GM12875 (cell line): ENCODE measurements at regions not wholly inside any gene's neighbourhood (a gene's known extent, or its start where the extent isn't known, plus 50 kb on each side); places are given as distances from the start of the nearest gene placed in this dataset.

Experiments
- H3K4me3 ChIP-seq: one replicate; pipeline ENCODE4 v1.5.1; 2011; ENCODE audit warnings: low read depth, low read length, control low read depth
- TF ChIP-seq, protein P1 (sequence below): IDR thresholded peaks from 2 replicates; pipeline ENCODE4 v1.5.1; 2011; ENCODE audit warnings: low read depth, mild to moderate bottlenecking, control low read depth, inconsistent platforms, low read length, moderate library complexity, borderline replicate concordance; ENCODE audit not compliant: insufficient read depth

DNA sequence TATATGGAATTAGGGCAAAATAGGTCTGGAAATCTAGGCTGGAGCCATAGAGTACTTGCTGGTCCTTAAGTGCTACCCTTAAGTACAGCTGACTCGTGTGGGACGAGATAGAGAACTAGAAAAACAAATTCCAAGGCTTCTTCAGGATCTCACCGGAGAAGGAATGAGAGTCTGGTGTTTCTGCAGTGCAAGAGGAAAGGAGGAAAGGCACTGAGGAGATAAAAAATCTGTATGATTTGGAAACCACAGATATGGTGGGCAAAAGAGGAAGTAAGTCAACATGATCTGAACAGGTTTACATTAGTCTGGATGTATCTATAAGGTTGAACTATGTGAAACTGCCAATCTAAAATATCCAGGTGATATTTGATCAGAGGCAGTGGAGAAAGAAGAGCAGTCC, 134.4 kb upstream of the SOX5 start:
- TF ChIP-seq, protein P1, sequence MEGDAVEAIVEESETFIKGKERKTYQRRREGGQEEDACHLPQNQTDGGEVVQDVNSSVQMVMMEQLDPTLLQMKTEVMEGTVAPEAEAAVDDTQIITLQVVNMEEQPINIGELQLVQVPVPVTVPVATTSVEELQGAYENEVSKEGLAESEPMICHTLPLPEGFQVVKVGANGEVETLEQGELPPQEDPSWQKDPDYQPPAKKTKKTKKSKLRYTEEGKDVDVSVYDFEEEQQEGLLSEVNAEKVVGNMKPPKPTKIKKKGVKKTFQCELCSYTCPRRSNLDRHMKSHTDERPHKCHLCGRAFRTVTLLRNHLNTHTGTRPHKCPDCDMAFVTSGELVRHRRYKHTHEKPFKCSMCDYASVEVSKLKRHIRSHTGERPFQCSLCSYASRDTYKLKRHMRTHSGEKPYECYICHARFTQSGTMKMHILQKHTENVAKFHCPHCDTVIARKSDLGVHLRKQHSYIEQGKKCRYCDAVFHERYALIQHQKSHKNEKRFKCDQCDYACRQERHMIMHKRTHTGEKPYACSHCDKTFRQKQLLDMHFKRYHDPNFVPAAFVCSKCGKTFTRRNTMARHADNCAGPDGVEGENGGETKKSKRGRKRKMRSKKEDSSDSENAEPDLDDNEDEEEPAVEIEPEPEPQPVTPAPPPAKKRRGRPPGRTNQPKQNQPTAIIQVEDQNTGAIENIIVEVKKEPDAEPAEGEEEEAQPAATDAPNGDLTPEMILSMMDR: no peak

DNA sequence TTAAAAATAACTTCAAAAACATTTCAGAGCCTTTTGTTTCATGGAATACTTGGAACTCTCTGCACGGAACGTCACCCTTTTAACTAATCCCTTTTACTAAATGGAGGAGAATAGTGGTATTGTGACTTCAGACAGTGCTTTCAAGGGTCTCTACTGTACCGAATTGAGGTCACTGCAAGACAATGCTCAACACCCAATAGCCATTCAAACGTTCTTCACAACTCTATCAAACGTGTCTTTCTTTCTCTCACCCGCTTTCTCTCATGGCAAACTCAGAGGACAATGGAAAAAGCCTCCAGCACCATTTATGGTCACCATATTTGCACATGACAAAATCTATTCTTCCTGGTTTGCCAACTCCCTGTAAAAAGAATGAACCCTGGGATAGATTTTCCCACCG, 132.1 kb upstream of the SOX5 start:
- TF ChIP-seq, protein P1: no peak
- H3K4me3 ChIP-seq: no peak overlapping the region

More for the DNA sequence above, 134.4 kb upstream of the SOX5 start:
- H3K4me3 ChIP-seq: no peak overlapping the region

DNA sequence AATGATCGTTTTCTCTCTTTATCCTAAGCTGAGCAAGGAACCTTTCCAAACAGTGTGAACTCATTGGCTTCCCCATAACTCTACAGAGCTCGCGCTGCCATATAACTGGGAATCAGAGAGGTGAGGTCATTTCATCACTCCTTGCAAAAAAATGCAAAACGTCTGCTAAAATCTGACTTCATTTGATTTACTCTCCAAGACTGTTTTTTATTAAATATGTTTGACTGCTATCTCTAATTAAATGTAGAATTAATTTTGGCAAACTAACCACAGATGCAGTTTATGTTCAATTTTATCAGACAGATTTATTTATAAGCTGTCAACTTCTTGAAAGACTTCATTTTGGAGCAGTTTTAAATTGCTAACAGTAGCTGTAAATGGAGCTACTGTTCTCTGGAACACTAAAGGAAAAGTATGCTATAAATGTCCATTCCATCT, 131.6 kb upstream of the SOX5 start:
- TF ChIP-seq, protein P1: no peak
- H3K4me3 ChIP-seq: no peak overlapping the region

DNA sequence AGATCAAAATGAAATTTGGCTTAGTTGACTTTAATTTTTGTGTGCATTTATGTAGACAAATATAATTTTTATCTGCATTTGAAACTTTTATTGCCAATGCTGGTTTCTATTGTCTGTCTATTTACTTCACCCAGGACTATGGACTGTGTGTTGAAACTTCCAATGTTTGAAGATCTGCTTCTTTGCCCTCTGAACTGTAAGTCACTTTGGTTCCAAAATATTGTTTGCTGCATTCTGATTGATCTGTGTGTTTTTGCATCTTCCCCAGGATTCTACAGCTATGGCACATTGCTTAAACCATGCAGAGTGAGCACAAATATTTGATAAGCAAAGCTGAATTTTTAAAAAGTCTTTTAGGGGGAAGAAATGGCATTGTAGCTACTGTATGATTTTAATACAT, 131.0 kb upstream of the SOX5 start:
- no peak overlapping the region for H3K4me3 ChIP-seq
- TF ChIP-seq, protein P1: no peak

DNA sequence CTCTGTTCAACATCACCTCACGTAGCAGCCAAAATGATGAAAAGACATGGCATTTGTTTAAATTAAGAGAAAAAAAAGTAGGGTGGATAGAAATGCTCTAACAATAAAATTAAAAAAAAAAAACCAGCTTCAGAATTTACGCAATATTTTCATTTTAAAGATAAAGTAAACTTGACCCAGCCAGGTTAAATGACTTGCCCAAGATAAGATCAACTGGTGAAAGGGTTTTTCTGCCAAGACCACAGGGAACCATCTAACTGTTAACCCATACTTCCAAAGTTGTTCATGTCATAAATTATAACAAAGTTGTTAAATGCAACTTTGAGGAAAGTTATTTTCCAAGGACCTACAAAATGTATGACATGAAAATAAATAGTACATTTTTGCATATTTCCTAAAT, 129.6 kb upstream of the SOX5 start:
- TF ChIP-seq, protein P1: no peak
- no peak overlapping the region for H3K4me3 ChIP-seq

DNA sequence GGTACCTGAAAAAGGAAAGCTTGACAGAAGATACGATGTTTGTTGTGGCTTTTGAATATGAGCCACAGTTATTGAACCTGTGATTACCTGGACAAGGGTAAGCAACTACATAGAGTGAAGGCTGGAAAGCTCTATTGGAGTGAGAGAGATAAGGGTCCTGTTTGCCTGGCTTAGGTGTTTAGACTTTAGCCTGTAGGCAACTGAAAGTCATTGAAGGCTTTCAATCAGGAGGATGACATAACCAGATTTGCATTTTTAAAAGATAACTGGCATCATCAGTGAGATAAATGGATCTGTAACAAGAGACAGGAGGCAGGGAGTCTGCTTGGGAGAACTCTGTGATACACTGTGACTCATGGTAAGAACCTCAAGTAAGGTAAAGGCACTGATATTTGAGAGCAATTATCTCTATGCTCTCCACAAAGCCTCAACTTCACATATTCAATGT, 128.9 kb upstream of the SOX5 start:
- TF ChIP-seq, protein P1: no peak
- H3K4me3 ChIP-seq: no peak overlapping the region

DNA sequence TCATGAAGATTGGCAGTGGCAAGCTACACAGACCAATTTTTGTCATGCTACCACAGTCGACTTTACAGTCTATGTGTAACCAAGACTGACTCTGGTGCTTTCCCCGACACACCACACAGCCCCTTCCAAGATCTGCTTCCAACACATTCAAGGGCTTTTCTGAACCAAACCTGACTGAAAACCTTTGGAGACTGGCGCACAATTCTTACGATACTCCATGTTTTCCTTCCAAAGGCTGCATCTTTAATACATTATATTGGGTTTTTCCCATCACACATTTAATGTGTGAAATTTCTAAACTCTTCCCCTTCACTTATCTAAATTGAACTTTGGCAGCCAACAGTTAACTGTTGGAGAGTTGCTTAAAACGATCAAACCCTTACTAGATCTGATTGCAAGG, 127.7 kb upstream of the SOX5 start:
- H3K4me3 ChIP-seq: no peak overlapping the region
- TF ChIP-seq, protein P1: no peak
